Esophagus squamous epithelium (tissue), 4 donors: ENCODE measurements at regions not wholly inside any gene's neighbourhood (a gene's known extent, or its start where the extent isn't known, plus 50 kb on each side); places are given as distances from the start of the nearest gene placed in this dataset.

ENCODE experiments used
- POLR2A ChIP-seq, 4 donors: fragments of 450-650 bp; IDR thresholded peaks; one replicate each; pipeline ENCODE4 v1.6.1; 2017; ENCODE audit warnings: antibody characterized with exemption in 4 of 4, mild to moderate bottlenecking in 4 of 4, moderate library complexity in 3 of 4
- TF ChIP-seq, protein P1 (sequence below), 6 experiments: fragments of 450-650 bp in 4 of 6; fragments of 200-600 bp in 2 of 6; sonication (generic) in 2 of 6; IDR thresholded peaks; one replicate each; pipeline ENCODE4 v1.5.1; 2016 to 2019; ENCODE audit warnings: antibody characterized with exemption in 6 of 6, mild to moderate bottlenecking in 4 of 6, moderate library complexity in 4 of 6

DNA sequence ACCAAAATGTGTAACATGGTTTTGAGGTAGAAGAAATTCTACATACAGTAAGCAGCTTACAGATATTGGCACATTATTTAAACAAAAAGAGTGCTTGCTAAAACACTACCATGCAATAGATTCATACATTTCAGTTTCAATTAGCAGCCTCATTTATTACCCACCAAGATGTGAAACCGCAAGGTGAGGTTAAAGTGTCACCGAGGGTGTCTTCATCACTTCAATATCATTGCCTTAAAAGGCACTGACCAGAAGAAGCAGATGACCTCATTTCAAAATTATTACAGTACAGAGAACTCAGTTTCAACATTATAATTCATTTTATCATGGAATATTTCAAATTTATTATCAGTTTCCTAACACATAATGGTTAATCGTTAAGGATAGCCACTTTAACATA lies 302.2 kb downstream of the ISL1 start:
- TF ChIP-seq, protein P1, sequence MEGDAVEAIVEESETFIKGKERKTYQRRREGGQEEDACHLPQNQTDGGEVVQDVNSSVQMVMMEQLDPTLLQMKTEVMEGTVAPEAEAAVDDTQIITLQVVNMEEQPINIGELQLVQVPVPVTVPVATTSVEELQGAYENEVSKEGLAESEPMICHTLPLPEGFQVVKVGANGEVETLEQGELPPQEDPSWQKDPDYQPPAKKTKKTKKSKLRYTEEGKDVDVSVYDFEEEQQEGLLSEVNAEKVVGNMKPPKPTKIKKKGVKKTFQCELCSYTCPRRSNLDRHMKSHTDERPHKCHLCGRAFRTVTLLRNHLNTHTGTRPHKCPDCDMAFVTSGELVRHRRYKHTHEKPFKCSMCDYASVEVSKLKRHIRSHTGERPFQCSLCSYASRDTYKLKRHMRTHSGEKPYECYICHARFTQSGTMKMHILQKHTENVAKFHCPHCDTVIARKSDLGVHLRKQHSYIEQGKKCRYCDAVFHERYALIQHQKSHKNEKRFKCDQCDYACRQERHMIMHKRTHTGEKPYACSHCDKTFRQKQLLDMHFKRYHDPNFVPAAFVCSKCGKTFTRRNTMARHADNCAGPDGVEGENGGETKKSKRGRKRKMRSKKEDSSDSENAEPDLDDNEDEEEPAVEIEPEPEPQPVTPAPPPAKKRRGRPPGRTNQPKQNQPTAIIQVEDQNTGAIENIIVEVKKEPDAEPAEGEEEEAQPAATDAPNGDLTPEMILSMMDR (IDR thresholded peaks at IDR 0.05): no peak
- TF ChIP-seq POLR2A (IDR thresholded peaks at IDR 0.05): no peak
